ENCODE measurements at regions not wholly inside any gene's neighbourhood (a gene's known extent, or its start where the extent isn't known, plus 50 kb on each side); places are given as distances from the start of the nearest gene placed in this dataset.

DNA sequence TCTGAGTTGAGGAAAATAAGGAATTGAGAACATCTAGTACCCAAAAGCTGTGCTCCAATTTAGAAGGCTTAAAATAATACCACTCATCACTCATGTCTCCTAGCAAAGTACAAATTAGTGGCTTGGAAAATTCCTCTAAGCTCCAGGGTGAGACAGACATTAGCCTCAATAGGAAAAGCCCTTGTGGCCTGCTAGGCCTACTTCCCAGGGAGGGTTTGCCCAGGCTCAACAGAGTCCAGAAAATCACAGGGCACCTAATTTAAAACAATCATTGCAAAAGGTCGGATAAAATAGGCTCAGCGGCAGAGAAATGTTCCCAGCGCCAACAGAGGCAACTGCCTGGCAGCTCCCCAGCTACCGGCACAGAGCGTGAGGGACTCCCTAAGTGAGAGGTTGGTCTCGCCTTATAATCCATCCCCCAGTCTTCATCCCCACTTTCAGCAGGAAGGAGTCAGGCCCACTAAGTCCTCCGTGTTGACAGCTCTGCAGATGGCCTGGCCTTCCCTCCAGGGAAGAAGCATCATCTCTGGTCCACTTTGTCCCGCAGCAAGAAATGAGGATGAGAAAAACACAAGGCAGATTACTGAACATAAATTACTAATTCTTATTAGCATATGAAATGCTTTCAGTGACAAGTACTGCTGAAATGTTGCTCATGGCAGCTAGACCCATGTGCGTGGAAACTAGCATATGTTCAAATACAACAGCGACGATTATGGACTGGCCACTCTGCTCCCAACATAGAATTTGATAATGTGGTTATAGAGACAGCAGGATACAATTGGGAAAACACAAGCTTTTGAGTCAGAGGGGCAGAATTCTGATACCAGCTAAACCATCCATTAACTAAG, 1177.7 kb upstream of the AUTS2 start:
- no peak overlapping the region for H2AFZ ChIP-seq (ENCODE audit: low read length)
- no peaks in the 10 kb centered on the region for H3K9me2 ChIP-seq (replicated peaks; ENCODE audit: insufficient read depth, low read length)
- no peaks in the 10 kb centered on the region for H3K4me1 ChIP-seq (ENCODE audit: low read length)
- no peak overlapping the region for H3K4me2 ChIP-seq (ENCODE audit: low read depth, low read length)
- no peaks in the 10 kb centered on the region for H3K36me3 ChIP-seq (replicated peaks; ENCODE audit: insufficient read depth, low read length)
- H3K9ac ChIP-seq (ENCODE audit: low read length), result no peak overlapping the region
- H3F3A ChIP-seq (ENCODE audit: insufficient read depth, low read length), result no peaks in the 10 kb centered on the region
- H3K4me3 ChIP-seq (ENCODE audit: low read length), result no peak overlapping the region
- no peaks in the 10 kb centered on the region for H3K79me2 ChIP-seq (ENCODE audit: low read length)
- no peak overlapping the region for H3K27ac ChIP-seq (ENCODE audit: low read length)
- DNase-seq, result no peak
- no peaks in the 10 kb centered on the region for H4K20me1 ChIP-seq (ENCODE audit: insufficient read depth, low read length)
- no peaks in the 10 kb centered on the region for H3K27me3 ChIP-seq (replicated peaks; ENCODE audit: insufficient read depth, low read length)
- TF ChIP-seq EZH2 (optimal IDR thresholded peaks at IDR 0.05; ENCODE audit: low read depth, low read length) (no peak), EZH2phosphoT487 (IDR thresholded peaks at IDR 0.05; ENCODE audit: low read length) (no peak)
- TF ChIP-seq, protein P1, sequence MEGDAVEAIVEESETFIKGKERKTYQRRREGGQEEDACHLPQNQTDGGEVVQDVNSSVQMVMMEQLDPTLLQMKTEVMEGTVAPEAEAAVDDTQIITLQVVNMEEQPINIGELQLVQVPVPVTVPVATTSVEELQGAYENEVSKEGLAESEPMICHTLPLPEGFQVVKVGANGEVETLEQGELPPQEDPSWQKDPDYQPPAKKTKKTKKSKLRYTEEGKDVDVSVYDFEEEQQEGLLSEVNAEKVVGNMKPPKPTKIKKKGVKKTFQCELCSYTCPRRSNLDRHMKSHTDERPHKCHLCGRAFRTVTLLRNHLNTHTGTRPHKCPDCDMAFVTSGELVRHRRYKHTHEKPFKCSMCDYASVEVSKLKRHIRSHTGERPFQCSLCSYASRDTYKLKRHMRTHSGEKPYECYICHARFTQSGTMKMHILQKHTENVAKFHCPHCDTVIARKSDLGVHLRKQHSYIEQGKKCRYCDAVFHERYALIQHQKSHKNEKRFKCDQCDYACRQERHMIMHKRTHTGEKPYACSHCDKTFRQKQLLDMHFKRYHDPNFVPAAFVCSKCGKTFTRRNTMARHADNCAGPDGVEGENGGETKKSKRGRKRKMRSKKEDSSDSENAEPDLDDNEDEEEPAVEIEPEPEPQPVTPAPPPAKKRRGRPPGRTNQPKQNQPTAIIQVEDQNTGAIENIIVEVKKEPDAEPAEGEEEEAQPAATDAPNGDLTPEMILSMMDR (IDR thresholded peaks at IDR 0.05; ENCODE audit: low read length), result no peak
- H3K9me3 ChIP-seq (replicated peaks; ENCODE audit: insufficient read depth, low read length), result no peaks in the 10 kb centered on the region

DNA sequence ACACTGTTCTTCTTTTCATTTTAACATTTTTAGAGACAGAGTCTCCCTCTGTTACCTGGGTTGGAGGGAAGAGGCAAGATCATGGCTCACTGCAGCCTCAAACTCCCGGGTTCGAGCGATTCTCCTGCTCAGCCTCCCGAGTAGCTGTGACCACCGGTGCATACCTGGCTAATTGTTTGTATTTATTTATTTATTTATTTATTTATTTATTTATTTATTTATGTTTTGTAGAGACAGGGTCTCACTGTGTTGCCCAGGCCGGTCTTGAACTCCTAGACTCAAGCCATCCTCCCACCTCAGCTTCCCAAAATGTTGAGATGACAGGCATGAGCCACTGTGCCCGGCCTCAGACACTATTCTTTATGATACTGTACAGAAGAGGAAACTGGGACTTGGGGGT, 1176.6 kb upstream of the AUTS2 start:
- Histone ChIP-seq H2AFZ (ENCODE audit: low read length) (no peak overlapping the region), H3K36me3 (replicated peaks; ENCODE audit: insufficient read depth, low read length) (no peaks in the 10 kb centered on the region), H3K79me2 (ENCODE audit: low read length) (no peaks in the 10 kb centered on the region), H4K20me1 (ENCODE audit: insufficient read depth, low read length) (no peaks in the 10 kb centered on the region), H3K27ac (ENCODE audit: low read length) (no peak overlapping the region), H3K4me1 (ENCODE audit: low read length) (no peaks in the 10 kb centered on the region), H3K9me3 (replicated peaks; ENCODE audit: insufficient read depth, low read length) (no peaks in the 10 kb centered on the region), H3K9ac (ENCODE audit: low read length) (no peak overlapping the region), H3K4me2 (ENCODE audit: low read depth, low read length) (no peak overlapping the region), H3K9me2 (replicated peaks; ENCODE audit: insufficient read depth, low read length) (no peaks in the 10 kb centered on the region), H3K27me3 (replicated peaks; ENCODE audit: insufficient read depth, low read length) (no peaks in the 10 kb centered on the region), H3K4me3 (ENCODE audit: low read length) (no peak overlapping the region), H3F3A (ENCODE audit: insufficient read depth, low read length) (no peaks in the 10 kb centered on the region)
- TF ChIP-seq, protein P1 (IDR thresholded peaks at IDR 0.05; ENCODE audit: low read length), result no peak
- TF ChIP-seq EZH2phosphoT487 (IDR thresholded peaks at IDR 0.05; ENCODE audit: low read length) (no peak), EZH2 (optimal IDR thresholded peaks at IDR 0.05; ENCODE audit: low read depth, low read length) (no peak)
- DNase-seq, result no peak

GRCh38 chr7:68422281-68422680, 1176.0 kb upstream of the AUTS2 start:
- H3K9ac ChIP-seq (ENCODE audit: low read length), result no peak overlapping the region
- H3K4me1 ChIP-seq (ENCODE audit: low read length), result no peaks in the 10 kb centered on the region
- no peak overlapping the region for H3K27ac ChIP-seq (ENCODE audit: low read length)
- no peaks in the 10 kb centered on the region for H3K79me2 ChIP-seq (ENCODE audit: low read length)
- no peaks in the 10 kb centered on the region for H3K27me3 ChIP-seq (replicated peaks; ENCODE audit: insufficient read depth, low read length)
- TF ChIP-seq, protein P1 (IDR thresholded peaks at IDR 0.05; ENCODE audit: low read length), result no peak
- TF ChIP-seq EZH2 (optimal IDR thresholded peaks at IDR 0.05; ENCODE audit: low read depth, low read length) (no peak), EZH2phosphoT487 (IDR thresholded peaks at IDR 0.05; ENCODE audit: low read length) (no peak)
- no peaks in the 10 kb centered on the region for H4K20me1 ChIP-seq (ENCODE audit: insufficient read depth, low read length)
- H3K36me3 ChIP-seq (replicated peaks; ENCODE audit: insufficient read depth, low read length), result no peaks in the 10 kb centered on the region
- no peak overlapping the region for H3K4me3 ChIP-seq (ENCODE audit: low read length)
- no peak overlapping the region for H2AFZ ChIP-seq (ENCODE audit: low read length)
- H3F3A ChIP-seq (ENCODE audit: insufficient read depth, low read length), result no peaks in the 10 kb centered on the region
- no peaks in the 10 kb centered on the region for H3K9me2 ChIP-seq (replicated peaks; ENCODE audit: insufficient read depth, low read length)
- DNase-seq, result no peak
- no peak overlapping the region for H3K4me2 ChIP-seq (ENCODE audit: low read depth, low read length)
- no peaks in the 10 kb centered on the region for H3K9me3 ChIP-seq (replicated peaks; ENCODE audit: insufficient read depth, low read length)
